SU-DHL-6 (cell line): ENCODE measurements at regions not wholly inside any gene's neighbourhood (a gene's known extent, or its start where the extent isn't known, plus 50 kb on each side); places are given as distances from the start of the nearest gene placed in this dataset.

Experiments
- H2AFZ ChIP-seq: fragments of 200-600 bp; sonication (generic); 2 replicates; pipeline ENCODE4 v1.6.1; 2014; ENCODE audit warnings: low read depth, mild to moderate bottlenecking, moderate library complexity, mixed read lengths, antibody characterized with exemption, low read length; ENCODE audit not compliant: severe bottlenecking
- H3F3A ChIP-seq: fragments of 200-600 bp; shearing (Covaris generic); 2 replicates; pipeline ENCODE4 v1.6.0; 2016; ENCODE audit warnings: antibody characterized with exemption, mild to moderate bottlenecking; ENCODE audit not compliant: insufficient read depth
- H3K27ac ChIP-seq: fragments of 200-600 bp; sonication (generic); 2 replicates; pipeline ENCODE4 v1.5.1; 2016; ENCODE audit warnings: low read depth, mild to moderate bottlenecking, low read length, moderate library complexity, mixed read lengths
- H3K27me3 ChIP-seq: fragments of 200-600 bp; sonication (generic), shearing (Covaris generic); 2 replicates; pipeline ENCODE4 v1.6.0; 2014; ENCODE audit warnings: mild to moderate bottlenecking, low read length
- H3K36me3 ChIP-seq: fragments of 200-600 bp; sonication (generic); 2 replicates; pipeline ENCODE4 v1.6.1; 2014; ENCODE audit warnings: mild to moderate bottlenecking, low read length, mixed read lengths
- H3K4me2 ChIP-seq: fragments of 300-600, 200-600 bp; shearing (Covaris generic), sonication (generic); 2 replicates; pipeline ENCODE4 v1.6.0; 2014; ENCODE audit warnings: low read length, low read depth, mild to moderate bottlenecking; ENCODE audit not compliant: poor library complexity, severe bottlenecking
- H3K4me3 ChIP-seq: fragments of 200-600 bp; sonication (generic); 2 replicates; pipeline ENCODE4 v1.5.1; 2014; ENCODE audit warnings: antibody characterized with exemption, low read length, mild to moderate bottlenecking, mixed read lengths; ENCODE audit not compliant: insufficient read depth, poor library complexity, severe bottlenecking
- H3K79me2 ChIP-seq: fragments of 200-600 bp; sonication (generic); 2 replicates; pipeline ENCODE4 v1.6.1; 2014; ENCODE audit warnings: mild to moderate bottlenecking, low read length, moderate library complexity; ENCODE audit not compliant: insufficient read depth
- H3K9ac ChIP-seq: fragments of 200-600 bp; sonication (generic); 2 replicates; pipeline ENCODE4 v1.7.0; 2014; ENCODE audit warnings: mild to moderate bottlenecking, low read length
- H3K9me2 ChIP-seq: fragments of 200-600 bp; sonication (generic); replicated peaks from 2 replicates; pipeline ENCODE4 v1.6.1; 2014; ENCODE audit warnings: low read length; ENCODE audit not compliant: insufficient read depth
- H3K9me3 ChIP-seq: fragments of 200-600 bp; sonication (generic); 2 replicates; pipeline ENCODE4 v1.6.1; 2014; ENCODE audit warnings: low read length, mixed read lengths; ENCODE audit not compliant: insufficient read depth
- H4K20me1 ChIP-seq: fragments of 200-600 bp; sonication (generic); 2 replicates; pipeline ENCODE4 v1.6.1; 2014; ENCODE audit warnings: low read depth, mild to moderate bottlenecking, antibody characterized with exemption, low read length, moderate library complexity, mixed read lengths
- EZH2phosphoT487 ChIP-seq: fragments of 200-600 bp; sonication (generic), shearing (Covaris generic); conservative IDR thresholded peaks from 2 replicates; pipeline ENCODE4 v1.6.1; 2018; ENCODE audit warnings: mild to moderate bottlenecking, antibody characterized with exemption, low read length, moderate library complexity, mixed read lengths
- TF ChIP-seq, protein P1 (sequence below): fragments of 200-600 bp; sonication (generic); IDR thresholded peaks from one replicate; pipeline ENCODE4 v1.5.1; 2017; ENCODE audit warnings: antibody characterized with exemption, mild to moderate bottlenecking, low read length, moderate library complexity; ENCODE audit not compliant: insufficient read depth, poor library complexity, severe bottlenecking

DNA sequence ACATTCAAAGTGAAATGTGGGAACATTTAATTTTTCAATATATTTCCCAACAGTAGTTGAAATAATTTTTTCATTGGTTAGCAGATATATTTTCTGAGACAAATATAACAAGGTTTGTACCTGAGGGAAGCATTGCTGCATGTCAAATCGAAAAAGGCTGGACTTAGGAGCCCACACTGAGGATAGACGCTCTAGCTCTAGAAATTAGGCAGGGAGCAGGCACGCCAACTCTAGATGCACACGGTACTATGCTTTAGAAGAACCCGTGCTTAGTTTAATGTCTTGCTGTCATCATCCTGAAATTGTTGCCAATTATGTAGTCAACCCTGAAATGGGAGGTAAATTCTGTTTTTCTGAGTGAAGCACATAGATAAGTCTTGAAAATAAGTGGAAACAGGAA is 731.1 kb upstream of the ZNF804A start:
- Histone ChIP-seq H3K27me3 (no peaks in the 10 kb centered on the region), H3F3A (no peaks in the 10 kb centered on the region), H3K4me3 (no peak overlapping the region), H3K9me3 (no peaks in the 10 kb centered on the region), H3K4me2 (no peak overlapping the region), H3K27ac (no peak overlapping the region), H3K36me3 (no peaks in the 10 kb centered on the region), H3K9me2 (no peaks in the 10 kb centered on the region), H2AFZ (no peak overlapping the region), H4K20me1 (no peaks in the 10 kb centered on the region), H3K9ac (no peak overlapping the region), H3K79me2 (no peaks in the 10 kb centered on the region)
- no peak for TF ChIP-seq EZH2phosphoT487
- TF ChIP-seq, protein P1, sequence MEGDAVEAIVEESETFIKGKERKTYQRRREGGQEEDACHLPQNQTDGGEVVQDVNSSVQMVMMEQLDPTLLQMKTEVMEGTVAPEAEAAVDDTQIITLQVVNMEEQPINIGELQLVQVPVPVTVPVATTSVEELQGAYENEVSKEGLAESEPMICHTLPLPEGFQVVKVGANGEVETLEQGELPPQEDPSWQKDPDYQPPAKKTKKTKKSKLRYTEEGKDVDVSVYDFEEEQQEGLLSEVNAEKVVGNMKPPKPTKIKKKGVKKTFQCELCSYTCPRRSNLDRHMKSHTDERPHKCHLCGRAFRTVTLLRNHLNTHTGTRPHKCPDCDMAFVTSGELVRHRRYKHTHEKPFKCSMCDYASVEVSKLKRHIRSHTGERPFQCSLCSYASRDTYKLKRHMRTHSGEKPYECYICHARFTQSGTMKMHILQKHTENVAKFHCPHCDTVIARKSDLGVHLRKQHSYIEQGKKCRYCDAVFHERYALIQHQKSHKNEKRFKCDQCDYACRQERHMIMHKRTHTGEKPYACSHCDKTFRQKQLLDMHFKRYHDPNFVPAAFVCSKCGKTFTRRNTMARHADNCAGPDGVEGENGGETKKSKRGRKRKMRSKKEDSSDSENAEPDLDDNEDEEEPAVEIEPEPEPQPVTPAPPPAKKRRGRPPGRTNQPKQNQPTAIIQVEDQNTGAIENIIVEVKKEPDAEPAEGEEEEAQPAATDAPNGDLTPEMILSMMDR: no peak

DNA sequence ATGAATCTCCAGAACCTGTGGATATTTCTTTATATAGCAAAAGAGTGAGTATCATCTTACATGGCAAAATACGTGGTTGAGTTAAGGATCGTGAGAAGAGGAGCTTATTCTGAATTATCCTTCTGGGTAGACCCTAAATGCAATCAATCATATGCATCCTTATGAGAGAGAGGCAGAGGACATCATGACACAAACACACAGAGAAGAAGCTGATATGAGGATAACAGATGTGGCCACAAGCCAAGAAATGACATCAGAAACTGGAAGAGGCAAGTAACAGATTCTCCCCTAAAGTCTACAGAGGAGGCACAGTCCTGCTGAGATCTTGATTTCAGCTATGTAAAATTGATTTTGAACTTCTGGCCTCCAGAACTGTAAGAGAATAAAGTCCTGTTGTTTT is 730.2 kb upstream of the ZNF804A start:
- Histone ChIP-seq H3K9ac (no peak overlapping the region), H3K9me3 (no peaks in the 10 kb centered on the region), H3K27me3 (no peaks in the 10 kb centered on the region), H4K20me1 (no peaks in the 10 kb centered on the region), H3F3A (no peaks in the 10 kb centered on the region), H3K27ac (no peak overlapping the region), H3K79me2 (no peaks in the 10 kb centered on the region), H3K4me3 (no peak overlapping the region), H3K36me3 (no peaks in the 10 kb centered on the region), H3K9me2 (no peaks in the 10 kb centered on the region), H3K4me2 (no peak overlapping the region), H2AFZ (no peak overlapping the region)
- no peak for TF ChIP-seq EZH2phosphoT487
- TF ChIP-seq, protein P1: no peak

- Histone ChIP-seq H3K36me3 (no peaks in the 10 kb centered on the region), H3F3A (no peaks in the 10 kb centered on the region), H3K9me3 (no peaks in the 10 kb centered on the region), H3K27me3 (no peaks in the 10 kb centered on the region), H3K27ac (no peak overlapping the region), H2AFZ (no peak overlapping the region), H3K4me3 (no peak overlapping the region), H4K20me1 (no peaks in the 10 kb centered on the region), H3K9ac (no peak overlapping the region), H3K4me2 (no peak overlapping the region), H3K79me2 (no peaks in the 10 kb centered on the region), H3K9me2 (no peaks in the 10 kb centered on the region)
- TF ChIP-seq, protein P1: no peak
- no peak for TF ChIP-seq EZH2phosphoT487
These were observed 729.6 kb upstream of the ZNF804A start for GRCh38 chr2:183868707-183869106.
